ENCODE measurements at regions not wholly inside any gene's neighbourhood (a gene's known extent, or its start where the extent isn't known, plus 50 kb on each side); places are given as distances from the start of the nearest gene placed in this dataset.

GRCh38 chr10:35854661-35855060 is 212.6 kb upstream of the FZD8 start:
- H3K9me3 ChIP-seq (ENCODE audit: control insufficient read depth, low read length), result no peaks in the 10 kb centered on the region
- H3K4me1 ChIP-seq (ENCODE audit: control insufficient read depth, insufficient read depth, low read length), result peaks cover 7% of the 10 kb centered on the region
- H3K4me3 ChIP-seq (ENCODE audit: low read length), result no peak overlapping the region

GRCh38 chr10:35852721-35853120 is 210.6 kb upstream of the FZD8 start:
- Histone ChIP-seq H3K4me3 (ENCODE audit: low read length) (no peak overlapping the region), H3K27me3 (ENCODE audit: control insufficient read depth, insufficient read depth, low read length) (no peaks in the 10 kb centered on the region), H3K9ac (ENCODE audit: low read length) (no peak overlapping the region), H3K36me3 (ENCODE audit: control insufficient read depth, insufficient read depth, low read length) (no peaks in the 10 kb centered on the region), H3K4me1 (ENCODE audit: control insufficient read depth, insufficient read depth, low read length) (peaks cover 2% of the 10 kb centered on the region), H3K9me3 (ENCODE audit: control insufficient read depth, low read length) (no peaks in the 10 kb centered on the region)

More at GRCh38 chr10:35854661-35855060, 212.6 kb upstream of the FZD8 start:
- no peaks in the 10 kb centered on the region for H3K36me3 ChIP-seq (ENCODE audit: control insufficient read depth, insufficient read depth, low read length)
- no peaks in the 10 kb centered on the region for H3K27me3 ChIP-seq (ENCODE audit: control insufficient read depth, insufficient read depth, low read length)
- no peak overlapping the region for H3K9ac ChIP-seq (ENCODE audit: low read length)

GRCh38 chr10:35848412-35848811 is 206.3 kb upstream of the FZD8 start:
- Histone ChIP-seq H3K36me3 (ENCODE audit: control insufficient read depth, insufficient read depth, low read length) (no peaks in the 10 kb centered on the region), H3K9ac (ENCODE audit: low read length) (no peak overlapping the region), H3K27me3 (ENCODE audit: control insufficient read depth, insufficient read depth, low read length) (no peaks in the 10 kb centered on the region), H3K9me3 (ENCODE audit: control insufficient read depth, low read length) (no peaks in the 10 kb centered on the region), H3K4me1 (ENCODE audit: control insufficient read depth, insufficient read depth, low read length) (no peaks in the 10 kb centered on the region), H3K4me3 (ENCODE audit: low read length) (no peak overlapping the region)

- no peaks in the 10 kb centered on the region for H3K36me3 ChIP-seq (ENCODE audit: control insufficient read depth, insufficient read depth, low read length)
- H3K4me1 ChIP-seq (ENCODE audit: control insufficient read depth, insufficient read depth, low read length), result no peaks in the 10 kb centered on the region
- no peak overlapping the region for H3K4me3 ChIP-seq (ENCODE audit: low read length)
- no peak overlapping the region for H3K9ac ChIP-seq (ENCODE audit: low read length)
- H3K27me3 ChIP-seq (ENCODE audit: control insufficient read depth, insufficient read depth, low read length), result no peaks in the 10 kb centered on the region
- no peaks in the 10 kb centered on the region for H3K9me3 ChIP-seq (ENCODE audit: control insufficient read depth, low read length)
Observed at GRCh38 chr10:35844686-35845085, 202.6 kb upstream of the FZD8 start.

- no peak overlapping the region for H3K9ac ChIP-seq (ENCODE audit: low read length)
- H3K4me3 ChIP-seq (ENCODE audit: low read length), result no peak overlapping the region
- no peaks in the 10 kb centered on the region for H3K9me3 ChIP-seq (ENCODE audit: control insufficient read depth, low read length)
- H3K36me3 ChIP-seq (ENCODE audit: control insufficient read depth, insufficient read depth, low read length), result no peaks in the 10 kb centered on the region
- H3K27me3 ChIP-seq (ENCODE audit: control insufficient read depth, insufficient read depth, low read length), result no peaks in the 10 kb centered on the region
- H3K4me1 ChIP-seq (ENCODE audit: control insufficient read depth, insufficient read depth, low read length), result no peaks in the 10 kb centered on the region
Observed at GRCh38 chr10:35843524-35844181, 201.6 kb upstream of the FZD8 start.

- H3K4me1 ChIP-seq (ENCODE audit: control insufficient read depth, insufficient read depth, low read length), result no peaks in the 10 kb centered on the region
- no peak overlapping the region for H3K9ac ChIP-seq (ENCODE audit: low read length)
- no peaks in the 10 kb centered on the region for H3K9me3 ChIP-seq (ENCODE audit: control insufficient read depth, low read length)
- no peaks in the 10 kb centered on the region for H3K36me3 ChIP-seq (ENCODE audit: control insufficient read depth, insufficient read depth, low read length)
- no peak overlapping the region for H3K4me3 ChIP-seq (ENCODE audit: low read length)
- H3K27me3 ChIP-seq (ENCODE audit: control insufficient read depth, insufficient read depth, low read length), result no peaks in the 10 kb centered on the region
Observed at GRCh38 chr10:35838054-35838453, 196.0 kb upstream of the FZD8 start.

- Histone ChIP-seq H3K9me3 (ENCODE audit: control insufficient read depth, low read length) (no peaks in the 10 kb centered on the region), H3K4me3 (ENCODE audit: low read length) (no peak overlapping the region), H3K4me1 (ENCODE audit: control insufficient read depth, insufficient read depth, low read length) (no peaks in the 10 kb centered on the region), H3K27me3 (ENCODE audit: control insufficient read depth, insufficient read depth, low read length) (no peaks in the 10 kb centered on the region), H3K9ac (ENCODE audit: low read length) (no peak overlapping the region), H3K36me3 (ENCODE audit: control insufficient read depth, insufficient read depth, low read length) (no peaks in the 10 kb centered on the region)
Observed at GRCh38 chr10:35835545-35835944, 193.4 kb upstream of the FZD8 start.

- Histone ChIP-seq H3K4me3 (ENCODE audit: low read length) (no peak overlapping the region), H3K9me3 (ENCODE audit: control insufficient read depth, low read length) (no peaks in the 10 kb centered on the region), H3K9ac (ENCODE audit: low read length) (no peak overlapping the region), H3K36me3 (ENCODE audit: control insufficient read depth, insufficient read depth, low read length) (no peaks in the 10 kb centered on the region), H3K27me3 (ENCODE audit: control insufficient read depth, insufficient read depth, low read length) (no peaks in the 10 kb centered on the region), H3K4me1 (ENCODE audit: control insufficient read depth, insufficient read depth, low read length) (no peaks in the 10 kb centered on the region)
Observed at GRCh38 chr10:35834877-35835494, 192.9 kb upstream of the FZD8 start.

GRCh38 chr10:35827783-35828182 is 185.7 kb upstream of the FZD8 start:
- H3K9me3 ChIP-seq (ENCODE audit: control insufficient read depth, low read length), result no peaks in the 10 kb centered on the region
- H3K27me3 ChIP-seq (ENCODE audit: control insufficient read depth, insufficient read depth, low read length), result no peaks in the 10 kb centered on the region
- H3K9ac ChIP-seq (ENCODE audit: low read length), result no peak overlapping the region
- no peaks in the 10 kb centered on the region for H3K36me3 ChIP-seq (ENCODE audit: control insufficient read depth, insufficient read depth, low read length)
- no peaks in the 10 kb centered on the region for H3K4me1 ChIP-seq (ENCODE audit: control insufficient read depth, insufficient read depth, low read length)
- H3K4me3 ChIP-seq (ENCODE audit: low read length), result no peak overlapping the region

GRCh38 chr10:35824704-35825103 is 182.6 kb upstream of the FZD8 start:
- no peaks in the 10 kb centered on the region for H3K36me3 ChIP-seq (ENCODE audit: control insufficient read depth, insufficient read depth, low read length)
- H3K4me3 ChIP-seq (ENCODE audit: low read length), result no peak overlapping the region
- H3K9ac ChIP-seq (ENCODE audit: low read length), result no peak overlapping the region
- no peaks in the 10 kb centered on the region for H3K4me1 ChIP-seq (ENCODE audit: control insufficient read depth, insufficient read depth, low read length)
- H3K9me3 ChIP-seq (ENCODE audit: control insufficient read depth, low read length), result no peaks in the 10 kb centered on the region
- no peaks in the 10 kb centered on the region for H3K27me3 ChIP-seq (ENCODE audit: control insufficient read depth, insufficient read depth, low read length)

GRCh38 chr10:35822316-35822715 is 180.2 kb upstream of the FZD8 start:
- Histone ChIP-seq H3K9me3 (ENCODE audit: control insufficient read depth, low read length) (no peaks in the 10 kb centered on the region), H3K4me3 (ENCODE audit: low read length) (no peak overlapping the region), H3K36me3 (ENCODE audit: control insufficient read depth, insufficient read depth, low read length) (no peaks in the 10 kb centered on the region), H3K27me3 (ENCODE audit: control insufficient read depth, insufficient read depth, low read length) (no peaks in the 10 kb centered on the region), H3K4me1 (ENCODE audit: control insufficient read depth, insufficient read depth, low read length) (no peaks in the 10 kb centered on the region), H3K9ac (ENCODE audit: low read length) (no peak overlapping the region)

- Histone ChIP-seq H3K27me3 (ENCODE audit: control insufficient read depth, insufficient read depth, low read length) (no peaks in the 10 kb centered on the region), H3K4me3 (ENCODE audit: low read length) (no peak overlapping the region), H3K4me1 (ENCODE audit: control insufficient read depth, insufficient read depth, low read length) (no peaks in the 10 kb centered on the region), H3K9me3 (ENCODE audit: control insufficient read depth, low read length) (no peaks in the 10 kb centered on the region), H3K36me3 (ENCODE audit: control insufficient read depth, insufficient read depth, low read length) (no peaks in the 10 kb centered on the region), H3K9ac (ENCODE audit: low read length) (no peak overlapping the region)
Observed at GRCh38 chr10:35821339-35821911, 179.3 kb upstream of the FZD8 start.
